GM03348 (cell line): ENCODE measurements at regions not wholly inside any gene's neighbourhood (a gene's known extent, or its start where the extent isn't known, plus 50 kb on each side); places are given as distances from the start of the nearest gene placed in this dataset.
"Not testable (repeated sequence)": the region's sequence is repeated elsewhere in the genome, so short reads cannot be mapped to it uniquely, and the experiment has no call there.

Source experiments
- DNase-seq: peaks from one replicate; pipeline ENCODE4 v3.0.0; 2012; ENCODE audit warnings: low spot score

DNA sequence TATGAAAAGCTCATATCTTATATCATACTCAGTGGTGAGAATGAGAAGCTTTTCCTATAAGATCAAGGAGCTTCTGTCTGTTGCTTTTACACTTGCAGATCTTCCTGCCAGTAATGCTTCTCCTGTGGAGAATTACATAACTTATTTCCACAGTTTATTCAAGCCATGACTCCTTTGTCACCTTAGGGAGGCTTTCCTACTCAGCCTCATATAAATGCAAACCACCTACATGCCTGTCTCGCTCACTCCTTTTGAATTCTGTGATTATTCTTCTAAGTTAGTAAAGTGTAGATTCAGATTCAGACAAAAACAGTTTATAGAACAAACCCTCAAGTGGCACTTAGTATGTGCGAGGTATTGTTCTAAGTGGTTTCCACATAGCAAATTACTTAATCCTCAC is 716.1 kb upstream of the ANO3 start:
- no peak for DNase-seq

DNA sequence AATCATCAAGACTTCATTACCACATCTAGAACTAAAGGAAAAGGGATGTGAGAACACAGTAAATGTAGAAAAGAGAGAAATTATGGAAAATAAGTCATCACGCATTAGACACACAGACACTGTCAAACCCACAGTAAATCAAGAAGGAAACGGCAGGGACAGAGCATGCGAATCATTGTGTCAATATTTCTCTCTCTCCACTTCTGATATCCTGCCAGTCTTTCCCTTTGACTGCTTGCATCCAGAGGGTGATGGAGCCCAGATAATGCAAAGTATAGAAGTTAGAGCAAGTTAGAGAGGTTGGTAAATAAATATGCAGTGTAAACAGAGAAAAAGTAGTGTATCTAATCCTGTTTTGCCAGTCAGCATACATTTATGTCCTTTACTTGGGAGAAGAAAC is 706.8 kb upstream of the ANO3 start:
- DNase-seq, result no peak

DNA sequence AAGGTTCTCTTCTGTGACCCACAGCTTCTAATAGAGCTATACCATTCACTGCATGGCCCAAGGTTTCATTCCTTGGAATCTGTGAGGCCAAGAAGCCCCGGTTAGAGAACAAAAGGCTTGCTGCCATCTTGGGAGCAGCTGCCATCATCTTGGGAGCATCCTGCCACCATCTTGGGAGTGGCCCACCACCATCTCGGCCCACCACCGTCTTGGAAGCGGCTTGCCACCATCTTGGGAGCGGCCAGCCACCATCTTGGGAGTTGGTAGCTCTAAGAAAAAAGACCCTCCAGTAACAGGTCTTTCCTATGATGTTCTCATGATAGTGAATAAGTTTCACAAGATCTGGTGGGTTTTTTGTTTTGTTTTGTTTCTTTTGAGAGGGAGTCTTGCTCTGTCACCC is 703.9 kb upstream of the ANO3 start:
- no peak for DNase-seq

DNA sequence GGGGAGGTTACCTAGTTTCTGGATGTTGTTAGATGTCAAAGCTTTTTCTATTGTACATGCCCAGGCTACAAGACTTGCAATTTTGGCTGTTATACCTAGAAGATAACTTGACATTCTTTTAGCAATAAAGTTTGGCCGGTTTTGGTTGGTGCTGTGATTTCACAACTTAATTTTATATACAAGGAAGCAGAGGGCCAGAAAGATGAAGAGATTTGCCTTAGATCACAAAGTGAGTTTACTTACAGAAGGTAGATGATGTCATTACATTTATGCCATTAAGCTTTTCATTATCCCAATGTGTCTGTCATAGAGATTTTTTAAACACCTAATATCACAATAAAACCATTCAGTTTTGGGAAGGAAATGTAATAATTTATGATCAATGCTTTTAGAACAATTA is 698.7 kb upstream of the ANO3 start:
- DNase-seq, result no peak

DNA sequence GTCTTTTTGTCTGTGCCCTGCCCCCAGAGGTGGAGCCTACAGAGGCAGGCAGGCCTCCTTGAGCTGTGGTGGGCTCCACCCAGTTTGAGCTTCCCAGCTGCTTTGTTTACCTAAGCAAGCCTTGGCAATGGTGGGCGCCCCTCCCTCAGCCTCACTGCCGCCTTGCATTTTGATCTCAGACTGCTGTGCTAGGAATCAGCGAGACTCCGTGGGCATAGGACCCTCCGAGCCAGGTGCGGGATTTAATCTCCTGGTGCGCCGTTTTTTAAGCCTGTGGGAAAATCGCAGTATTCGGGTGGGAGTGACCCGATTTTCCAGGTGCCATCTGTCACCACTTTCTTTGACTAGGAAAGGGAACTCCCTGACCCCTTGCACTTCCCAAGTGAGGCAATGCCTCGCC is 682.7 kb upstream of the ANO3 start:
- not testable (repeated sequence) for DNase-seq

DNA sequence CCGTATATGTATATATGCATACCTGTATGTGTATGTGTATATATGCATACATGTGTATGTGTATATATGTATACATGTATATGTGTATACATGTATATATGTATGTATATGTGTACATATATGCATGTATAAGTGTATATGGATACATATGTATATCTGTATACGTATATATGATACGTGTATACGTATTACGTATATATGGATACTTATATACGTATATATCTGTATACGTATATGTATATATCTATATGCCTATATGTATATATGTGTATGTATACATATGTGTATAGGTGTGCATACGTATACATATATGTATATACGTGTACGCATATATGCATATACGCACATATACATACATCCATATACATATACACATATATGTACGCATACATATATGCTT is 681.6 kb upstream of the ANO3 start:
- DNase-seq, result no peak

DNA sequence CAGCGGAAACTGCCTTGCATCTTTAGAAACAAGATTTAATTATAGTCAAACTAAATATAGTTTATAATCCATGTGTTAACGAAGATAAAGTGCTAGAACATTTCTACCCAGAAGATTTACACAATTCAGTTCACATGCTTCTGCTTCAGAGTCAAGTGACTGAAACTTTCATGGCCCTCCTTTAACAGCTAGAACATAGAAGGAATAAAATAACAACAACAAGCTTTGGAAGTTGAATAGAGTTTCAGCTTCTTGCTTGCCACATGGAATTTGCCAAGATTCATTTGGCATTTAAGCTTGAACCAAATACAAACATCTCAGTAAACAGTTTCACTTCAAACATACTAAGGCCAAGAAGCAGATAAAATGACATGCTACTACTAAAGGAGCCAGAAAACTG is 676.3 kb upstream of the ANO3 start:
- no peak for DNase-seq

DNA sequence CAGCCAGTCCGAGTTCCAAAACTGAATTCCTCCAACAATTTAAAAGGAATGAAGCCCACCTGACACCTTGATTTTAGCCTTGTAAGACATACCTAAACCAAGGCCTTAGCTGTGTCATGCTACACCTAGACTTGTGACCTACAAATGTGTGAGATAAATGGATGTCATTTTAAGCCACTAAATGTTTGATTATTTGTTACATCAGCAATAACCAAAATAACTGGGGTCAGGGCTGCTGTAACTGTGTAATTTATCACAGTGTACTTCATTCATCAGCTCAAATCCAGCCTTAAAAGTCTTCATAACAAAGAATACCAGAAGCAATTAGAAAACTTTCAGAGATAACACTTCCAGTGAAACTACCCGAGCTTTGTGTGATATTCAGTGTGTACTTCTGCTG is 673.0 kb upstream of the ANO3 start:
- no peak for DNase-seq

DNA sequence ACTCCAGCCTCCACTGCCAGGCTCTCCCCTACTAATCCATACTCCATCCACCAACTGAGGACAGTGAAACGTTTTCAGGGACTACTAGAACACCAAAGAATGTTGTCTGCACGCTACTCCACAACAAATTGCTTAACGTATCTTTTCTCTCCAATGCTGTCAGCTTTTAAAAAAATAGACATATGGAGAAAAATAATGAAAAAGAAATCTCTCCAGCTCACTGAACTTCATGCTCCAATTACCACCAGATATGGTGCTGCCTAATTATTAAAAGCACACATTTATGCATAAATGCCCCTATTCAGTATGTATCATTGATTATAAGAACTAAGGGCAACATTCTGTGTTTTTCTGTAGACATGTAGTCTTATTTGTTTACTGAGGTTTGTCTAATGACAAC is 672.2 kb upstream of the ANO3 start:
- DNase-seq, result no peak

DNA sequence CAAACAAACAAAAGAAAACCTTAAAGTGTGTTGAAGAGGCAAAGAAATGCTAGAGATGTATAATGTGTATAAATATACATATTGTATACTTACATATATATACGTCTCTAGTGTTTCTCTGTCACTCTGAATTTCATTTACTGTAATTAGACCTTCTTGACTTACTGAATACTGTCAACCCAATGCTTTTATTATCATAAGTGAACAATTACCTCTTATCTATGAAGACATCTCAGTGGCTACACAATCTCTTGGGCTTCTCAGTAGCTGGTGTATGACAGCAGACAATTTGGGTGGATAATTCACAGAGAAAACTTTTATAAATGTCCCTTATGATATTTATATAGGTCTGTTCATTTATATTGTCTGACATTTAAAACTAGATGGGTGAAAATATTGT is 664.1 kb upstream of the ANO3 start:
- DNase-seq, result no peak

DNA sequence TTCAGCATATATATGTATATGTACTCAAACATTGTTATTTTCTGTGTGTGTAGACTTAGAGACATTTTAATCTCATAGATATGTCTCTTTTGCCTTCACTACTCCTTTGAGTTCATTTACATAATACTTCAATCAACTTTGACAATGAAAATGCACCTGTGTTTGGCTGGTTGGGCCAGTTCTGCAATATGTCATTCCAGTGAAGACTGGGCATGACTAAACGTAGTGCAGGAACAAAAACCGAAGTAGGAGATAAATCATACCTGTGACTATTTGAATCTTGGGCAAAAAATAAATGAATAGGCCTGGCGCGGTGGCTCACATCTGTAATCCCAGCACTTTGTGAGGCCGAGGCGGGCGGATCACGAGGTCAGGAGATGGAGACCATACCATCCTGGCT is 640.0 kb upstream of the ANO3 start:
- no peak for DNase-seq

DNA sequence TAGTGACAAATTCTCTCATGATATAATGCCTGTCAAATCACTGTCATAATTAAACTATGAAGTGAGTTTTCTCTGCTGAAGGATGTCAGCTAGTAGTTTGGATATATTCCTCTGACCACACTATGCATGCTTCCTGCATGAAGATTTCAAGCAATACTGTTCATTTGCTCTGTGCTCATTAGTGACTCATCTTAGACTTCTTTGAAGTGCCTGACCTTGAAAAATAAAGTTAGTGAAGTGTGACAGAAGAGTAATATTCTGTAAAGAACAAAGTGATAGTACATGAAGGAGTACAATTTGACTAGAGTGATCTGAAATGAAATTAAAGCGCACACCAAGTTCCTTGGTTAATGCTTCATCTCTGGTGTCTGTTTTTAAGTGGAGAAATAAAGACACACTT is 629.5 kb upstream of the ANO3 start:
- no peak for DNase-seq

DNA sequence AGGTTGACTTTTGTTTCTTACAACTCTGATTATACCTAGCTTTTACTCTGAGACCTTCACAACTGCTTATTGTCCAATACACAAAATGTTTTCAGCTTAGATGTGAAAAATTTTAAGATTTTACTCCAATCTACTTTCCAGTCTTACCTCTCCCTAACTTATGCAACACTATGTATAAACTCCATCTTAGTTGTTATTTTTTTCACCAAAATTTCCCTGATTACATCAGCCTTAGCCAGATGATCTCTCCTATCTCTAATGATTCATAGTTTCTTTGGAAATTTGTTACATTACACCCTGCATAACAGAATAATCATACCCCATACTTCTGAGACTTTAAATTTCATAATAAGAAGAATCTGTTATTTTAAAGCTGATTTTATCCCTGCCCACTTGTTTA is 621.0 kb upstream of the ANO3 start:
- no peak for DNase-seq

DNA sequence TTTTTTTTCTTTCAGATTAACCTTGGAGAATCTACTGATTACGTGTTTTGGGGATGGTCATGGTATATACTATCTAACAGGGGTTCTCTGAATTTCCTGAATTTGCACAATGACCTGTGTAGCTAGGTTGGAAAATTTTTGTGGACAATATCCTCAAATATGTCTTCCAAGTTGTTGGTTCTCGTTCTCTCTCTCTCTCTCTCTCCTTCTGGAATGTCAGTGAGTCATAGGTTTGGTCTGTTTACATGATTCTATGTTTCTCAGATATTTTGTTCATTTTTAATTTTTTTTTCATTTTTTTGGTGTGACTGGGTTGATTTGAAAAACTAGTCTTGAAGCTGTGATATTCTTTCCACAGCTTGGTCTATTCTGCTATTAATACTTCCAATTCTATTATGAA is 604.0 kb upstream of the ANO3 start:
- DNase-seq, result no peak

DNA sequence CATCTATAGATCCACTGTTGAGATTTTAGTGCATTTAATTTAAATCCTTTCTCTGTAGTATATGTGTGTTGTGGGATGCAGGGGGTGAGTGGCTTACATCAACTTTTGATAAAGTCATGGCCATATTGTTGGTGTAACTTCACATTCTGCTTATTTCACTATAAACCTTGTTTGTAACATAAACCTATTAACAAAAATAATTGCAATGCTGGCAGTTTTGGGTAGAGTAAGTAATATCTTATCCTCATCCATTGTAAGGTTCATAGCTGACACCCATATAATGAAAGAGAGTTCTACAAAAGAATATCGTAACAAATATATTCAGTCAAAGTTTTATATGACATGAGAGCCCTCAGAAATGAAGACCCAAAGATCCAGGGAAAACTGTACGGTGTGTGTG is 601.7 kb upstream of the ANO3 start:
- DNase-seq, result no peak

DNA sequence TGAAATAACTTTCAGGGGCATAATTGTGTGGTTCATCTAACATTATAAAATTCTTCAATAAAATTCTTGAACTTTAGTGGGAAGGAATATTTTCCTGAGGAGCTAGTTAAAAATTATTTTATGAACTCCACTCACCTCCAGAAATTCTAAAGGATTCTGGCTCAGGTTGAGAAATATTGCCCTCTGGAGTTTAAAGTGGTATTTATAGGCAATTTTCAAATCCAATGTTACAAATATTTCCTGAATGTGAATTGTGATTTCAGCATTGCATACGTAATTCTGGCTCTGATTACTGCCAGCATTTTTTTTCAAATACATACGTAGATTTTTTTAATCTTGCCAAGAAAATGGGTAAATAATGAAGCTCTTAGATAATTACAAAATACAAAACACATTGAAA is 598.2 kb upstream of the ANO3 start:
- DNase-seq, result no peak

DNA sequence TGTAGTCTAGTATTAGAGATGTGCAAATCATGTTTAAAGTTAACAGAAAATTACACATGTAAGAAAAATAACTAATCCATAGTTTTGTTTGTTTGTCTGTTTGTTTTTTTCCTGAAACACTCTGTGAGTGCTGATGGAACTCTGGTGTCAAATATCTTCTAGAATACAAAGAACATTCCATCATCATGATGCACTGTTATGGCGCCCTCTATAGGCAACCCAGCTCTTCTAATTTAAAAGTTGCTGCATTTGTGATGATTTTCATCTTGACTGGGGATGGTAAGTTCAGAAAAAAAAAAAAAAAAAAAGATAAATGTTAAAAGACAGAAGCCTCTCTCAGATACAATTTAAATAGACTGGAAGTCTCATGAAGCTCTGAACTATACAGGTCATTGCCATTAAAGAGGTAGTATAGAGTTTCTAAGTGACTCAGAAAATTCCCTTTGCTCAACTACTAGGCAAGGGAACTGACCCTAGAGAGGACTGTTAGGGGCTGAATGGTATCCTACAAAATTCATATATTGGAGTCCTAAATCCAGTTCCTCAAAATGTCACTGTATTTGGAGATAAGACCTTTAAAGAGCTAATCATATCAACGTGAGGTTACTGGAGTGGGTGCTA is 597.2 kb upstream of the ANO3 start:
- no peak for DNase-seq

DNA sequence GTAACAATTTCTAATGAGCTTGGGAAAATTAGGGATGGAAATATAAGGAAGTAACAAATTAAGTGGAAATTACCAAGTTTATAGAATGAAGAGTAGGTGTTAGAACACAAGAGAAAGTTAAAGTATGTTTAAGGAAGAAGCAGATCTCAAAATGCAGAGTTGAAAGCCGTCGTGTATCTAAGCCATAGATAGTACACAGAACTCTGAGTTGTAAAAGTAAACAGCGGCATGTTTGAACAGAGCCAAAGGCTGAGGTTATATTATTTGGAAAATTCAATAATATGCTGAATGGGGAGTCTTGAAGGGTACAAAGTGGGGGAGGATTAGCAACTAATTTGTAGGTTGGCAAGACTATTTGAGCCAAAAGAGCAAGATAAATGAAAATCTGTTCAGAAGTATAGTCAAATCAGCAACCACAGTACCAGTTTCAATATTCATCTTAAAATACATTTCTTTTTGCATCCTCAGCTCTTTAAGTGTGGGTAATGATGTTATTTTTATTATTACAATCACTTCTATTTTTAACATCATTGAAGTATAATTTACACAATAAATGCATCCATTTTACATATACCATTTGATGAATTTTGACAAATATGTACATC is 594.8 kb upstream of the ANO3 start:
- no peak for DNase-seq

DNA sequence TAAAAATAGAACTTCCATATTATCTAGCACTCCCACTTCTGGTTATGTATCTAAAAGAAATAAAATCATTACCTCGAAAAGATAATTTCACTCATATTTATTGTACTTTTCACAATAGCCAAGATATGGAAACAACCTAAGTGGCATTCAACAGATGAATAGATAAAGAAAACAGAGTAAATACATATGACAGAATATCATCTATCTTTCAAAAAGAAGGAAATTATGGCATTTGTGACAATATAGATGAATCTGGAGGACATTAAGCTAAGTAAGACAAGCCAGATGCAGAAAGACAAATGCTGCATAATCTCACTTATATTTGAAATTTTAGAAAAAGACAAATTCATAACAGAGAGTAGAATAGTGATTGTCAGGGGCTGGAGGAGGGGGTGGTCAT is 590.0 kb upstream of the ANO3 start:
- no peak for DNase-seq

DNA sequence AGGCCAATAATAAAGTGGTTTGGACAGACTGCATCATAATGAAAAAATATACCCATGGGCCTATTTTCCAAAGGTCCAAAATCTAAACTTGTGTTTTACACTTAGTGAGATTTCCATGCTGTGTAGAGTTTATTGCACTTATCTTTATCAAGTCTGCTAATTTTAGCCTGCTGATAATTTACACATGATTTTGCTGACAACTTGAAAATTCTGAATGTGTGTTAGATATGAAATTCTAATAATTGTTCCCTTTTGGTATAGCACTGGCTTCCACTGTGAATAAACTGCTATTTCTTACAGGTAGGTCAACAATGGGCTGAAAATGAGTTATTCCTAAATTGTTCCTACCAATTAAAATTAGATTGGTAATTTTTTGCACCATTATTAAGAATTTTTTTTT is 589.1 kb upstream of the ANO3 start:
- no peak for DNase-seq

DNA sequence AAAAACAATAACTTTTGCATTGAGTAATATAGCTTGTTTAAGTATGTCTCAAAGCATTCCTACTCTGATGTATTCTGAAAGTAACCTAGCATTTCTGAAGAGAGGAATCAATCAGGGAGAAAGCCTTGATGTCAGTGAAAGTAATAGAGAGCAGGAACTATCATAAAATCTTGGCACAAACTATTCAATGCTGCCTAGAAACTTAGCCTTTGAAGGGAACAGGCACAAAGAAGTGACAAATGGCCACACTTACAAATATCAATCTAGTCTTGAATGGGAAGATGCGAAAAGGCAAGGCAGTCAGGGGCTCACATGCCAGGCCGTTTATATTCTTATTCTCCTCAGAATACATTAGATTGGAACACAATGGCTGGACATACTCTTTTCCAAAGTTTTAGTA is 576.5 kb upstream of the ANO3 start:
- DNase-seq, result no peak

DNA sequence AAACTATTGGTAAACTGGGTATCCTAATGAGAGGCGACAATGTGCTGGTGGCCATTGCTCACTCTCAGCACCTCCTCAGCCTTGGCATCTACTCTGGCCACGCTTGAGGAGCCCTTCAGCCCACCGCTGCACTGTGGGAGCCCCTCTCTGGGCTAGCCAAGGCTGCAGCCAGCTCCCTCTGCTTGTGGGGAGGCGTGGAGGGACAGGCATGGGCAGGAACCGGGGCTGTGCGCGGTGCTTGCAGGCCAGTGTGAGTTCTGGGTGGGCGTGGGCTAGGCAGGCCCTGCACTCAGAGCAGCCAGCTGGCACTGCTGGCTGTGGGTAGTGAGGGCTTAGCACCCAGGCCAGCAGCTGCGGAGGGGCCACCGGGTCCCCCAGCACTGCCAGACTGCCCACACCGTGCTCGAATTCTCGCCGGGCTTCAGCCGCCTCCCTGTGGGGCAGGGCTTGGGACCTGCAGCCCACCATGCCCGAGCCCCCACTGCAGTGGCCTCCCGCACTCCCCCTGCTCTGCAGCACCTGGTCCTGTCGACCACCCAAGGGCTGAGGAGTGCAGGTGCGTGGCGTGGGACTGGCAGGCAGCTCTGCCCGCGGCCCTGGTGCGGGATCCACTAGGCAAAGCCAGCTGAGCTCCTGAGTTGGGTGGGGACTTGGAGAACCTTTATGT is 575.9 kb upstream of the ANO3 start:
- no peak for DNase-seq

DNA sequence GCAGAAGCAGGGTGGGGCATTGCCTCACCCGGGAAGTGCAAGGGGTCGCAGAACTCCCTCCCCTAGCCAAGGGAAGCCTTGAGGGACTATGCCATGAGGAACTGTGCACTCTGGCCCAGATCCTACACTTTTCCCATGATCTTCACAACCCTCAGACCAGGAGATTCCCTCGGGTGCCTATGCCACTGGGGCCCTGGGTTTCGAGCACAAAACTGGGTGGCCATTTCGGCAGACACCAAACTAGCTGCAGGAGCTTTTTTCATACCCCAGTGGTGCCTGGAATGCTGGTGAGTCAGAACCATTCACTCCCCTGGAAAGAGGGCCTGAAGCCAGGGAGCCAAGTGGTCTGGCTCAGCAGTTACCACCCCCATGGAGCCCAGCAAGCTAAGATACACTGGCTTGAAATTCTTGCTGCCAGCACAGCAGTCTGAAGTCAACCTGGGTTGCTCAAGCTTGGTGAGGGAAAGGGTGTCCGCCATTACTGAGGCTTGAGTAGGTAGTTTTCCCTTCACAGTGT is 573.7 kb upstream of the ANO3 start:
- DNase-seq, result no peak
